GM12878 (cell line): ENCODE measurements at regions not wholly inside any gene's neighbourhood (a gene's known extent, or its start where the extent isn't known, plus 50 kb on each side); places are given as distances from the start of the nearest gene placed in this dataset.

Experiments
- ASH2L ChIP-seq: fragments of 300-600, 200-600 bp; sonication (generic); IDR thresholded peaks from 2 replicates; pipeline ENCODE4 v1.6.1; 2017; ENCODE audit warnings: low read depth, mild to moderate bottlenecking, borderline replicate concordance
- BCL11A ChIP-seq: IDR thresholded peaks from 2 replicates; pipeline ENCODE4 v1.6.1; 2011; ENCODE audit warnings: low read depth, low read length
- BHLHE40 ChIP-seq, 2 experiments: fragments of 450-650 bp in 1 of 2; IDR thresholded peaks; 2 replicates each; pipeline ENCODE4 v1.6.1; 2011 to 2017; ENCODE audit warnings: low read depth in 2 of 2, borderline replicate concordance in 1 of 2, improper control_type of control experiment in 1 of 2, low read length in 1 of 2, mild to moderate bottlenecking in 1 of 2
- BMI1 ChIP-seq: fragments of 450-650 bp; IDR thresholded peaks from 2 replicates; pipeline ENCODE4 v1.6.1; 2016; ENCODE audit warnings: mild to moderate bottlenecking, moderate library complexity, borderline replicate concordance
- CBX5 ChIP-seq: sonication (generic); IDR thresholded peaks from 2 replicates; pipeline ENCODE4 v1.6.1; 2016; ENCODE audit warnings: low read depth, moderate library complexity, mild to moderate bottlenecking, inconsistent platforms
- CHD1 ChIP-seq: IDR thresholded peaks from 2 replicates; pipeline ENCODE4 v1.6.1; 2012; ENCODE audit warnings: low read depth, low read length, improper control_type of control experiment
- CREB1 ChIP-seq: IDR thresholded peaks from 2 replicates; pipeline ENCODE4 v1.6.1; 2012; ENCODE audit warnings: low read depth, mild to moderate bottlenecking, inconsistent platforms
- CREM ChIP-seq: IDR thresholded peaks from 2 replicates; pipeline ENCODE4 v1.6.1; 2014; ENCODE audit warnings: antibody characterized with exemption, low read depth
- GABPA ChIP-seq: IDR thresholded peaks from 2 replicates; pipeline ENCODE4 v1.6.1; 2014; ENCODE audit warnings: antibody characterized with exemption, low read depth, mild to moderate bottlenecking, inconsistent platforms
- JUNB ChIP-seq: IDR thresholded peaks from 2 replicates; pipeline ENCODE4 v1.6.1; 2016; ENCODE audit warnings: antibody characterized with exemption, mild to moderate bottlenecking
- KAT2A ChIP-seq: conservative IDR thresholded peaks from 2 replicates; pipeline ENCODE4 v1.6.1; 2011; ENCODE audit warnings: low read depth, low read length; ENCODE audit not compliant: control insufficient read depth
- NFIC ChIP-seq: IDR thresholded peaks from 2 replicates; pipeline ENCODE4 v1.6.1; 2012; ENCODE audit warnings: low read depth, mild to moderate bottlenecking, inconsistent platforms, low read length, moderate library complexity
- NFYB ChIP-seq: IDR thresholded peaks from 2 replicates; pipeline ENCODE4 v1.6.1; 2011; ENCODE audit warnings: low read depth, mild to moderate bottlenecking, low read length, improper control_type of control experiment, moderate library complexity; ENCODE audit not compliant: insufficient read depth
- PAX8 ChIP-seq: fragments of 450-650 bp; IDR thresholded peaks from 2 replicates; pipeline ENCODE4 v1.6.1; 2017; ENCODE audit warnings: mild to moderate bottlenecking, moderate library complexity
- PBX3 ChIP-seq: IDR thresholded peaks from 2 replicates; pipeline ENCODE4 v1.6.1; 2011; ENCODE audit warnings: mild to moderate bottlenecking, low read depth, low read length, moderate library complexity; ENCODE audit not compliant: insufficient replicate concordance
- POLR2A ChIP-seq: IDR thresholded peaks from 2 replicates; pipeline ENCODE4 v1.6.1; 2011; ENCODE audit warnings: low read depth, mild to moderate bottlenecking, low read length
- RBBP5 ChIP-seq: fragments of 200-600 bp; sonication (generic); conservative IDR thresholded peaks from 2 replicates; pipeline ENCODE4 v1.6.1; 2016
- SIN3A ChIP-seq: IDR thresholded peaks from 2 replicates; pipeline ENCODE4 v1.6.1; 2012; ENCODE audit warnings: low read depth, low read length, improper control_type of control experiment
- SMC3 ChIP-seq: IDR thresholded peaks from 2 replicates; pipeline ENCODE4 v1.6.1; 2011; ENCODE audit warnings: low read length, improper control_type of control experiment, borderline replicate concordance
- TBL1XR1 ChIP-seq: IDR thresholded peaks from 2 replicates; pipeline ENCODE4 v1.6.1; 2012; ENCODE audit warnings: low read depth, low read length, improper control_type of control experiment
- TCF12 ChIP-seq: IDR thresholded peaks from 2 replicates; pipeline ENCODE4 v1.6.1; 2011; ENCODE audit warnings: low read depth, mild to moderate bottlenecking, low read length
- ZBTB4 ChIP-seq: fragments of 450-650 bp; formaldehyde crosslinking; IDR thresholded peaks from 2 replicates; pipeline ENCODE4 v1.4.0; 2022; ENCODE audit warnings: mild to moderate bottlenecking, moderate library complexity
- ZNF24 ChIP-seq: fragments of 450-650 bp; IDR thresholded peaks from 2 replicates; pipeline ENCODE4 v1.6.1; 2017; ENCODE audit warnings: antibody characterized with exemption, mild to moderate bottlenecking
- ZNF274 ChIP-seq: IDR thresholded peaks from one replicate; pipeline ENCODE4 v1.8.0; 2011; ENCODE audit not compliant: insufficient read length, insufficient read depth
- ZZZ3 ChIP-seq: IDR thresholded peaks from 2 replicates; pipeline ENCODE4 v1.6.1; 2011; ENCODE audit warnings: low read depth; ENCODE audit not compliant: control insufficient read depth, insufficient read length
- TF ChIP-seq, protein P1 (sequence below): fragments of 450-650 bp; IDR thresholded peaks from 2 replicates; pipeline ENCODE4 v1.6.1; 2018; ENCODE audit warnings: mild to moderate bottlenecking, low read depth, moderate library complexity; ENCODE audit not compliant: partially characterized antibody

- TF ChIP-seq ZNF274 (no peak), TBL1XR1 (peak; percentile 99), GABPA (peak; percentile 66; the same call in 1 of the 2 replicates), SMC3 (no peak; the same call in 1 of the 2 replicates), SIN3A (no peak), ZZZ3 (no peak), RBBP5 (no peak), ZBTB4 (CRISPR knock-in tag) (no peak), CREM (peak; percentile 95), NFYB (no peak), ASH2L (0 out of 2 replicates have a peak, but pooled peaks have one; percentile 71), PAX8 (no peak), CREB1 (peak; percentile 89), BMI1 (peak; percentile 67; the same call in 1 of the 2 replicates), BCL11A (peak; percentile 97), CHD1 (no peak), JUNB (peak; percentile 81), POLR2A (no peak), PBX3 (no peak), KAT2A (no peak), CBX5 (peak; percentile 87; the same call in 1 of the 2 replicates), TCF12 (peak; percentile 99), ZNF24 (no peak), NFIC (peak; percentile 100), BHLHE40 (IDR thresholded peaks at IDR 0.05; ENCODE audit: borderline replicate concordance in 1 of 2, low read depth in 2 of 2, low read length in 1 of 2) (peak; percentile 69 to 76; a peak in 3 of 4 replicates)
- TF ChIP-seq, protein P1, sequence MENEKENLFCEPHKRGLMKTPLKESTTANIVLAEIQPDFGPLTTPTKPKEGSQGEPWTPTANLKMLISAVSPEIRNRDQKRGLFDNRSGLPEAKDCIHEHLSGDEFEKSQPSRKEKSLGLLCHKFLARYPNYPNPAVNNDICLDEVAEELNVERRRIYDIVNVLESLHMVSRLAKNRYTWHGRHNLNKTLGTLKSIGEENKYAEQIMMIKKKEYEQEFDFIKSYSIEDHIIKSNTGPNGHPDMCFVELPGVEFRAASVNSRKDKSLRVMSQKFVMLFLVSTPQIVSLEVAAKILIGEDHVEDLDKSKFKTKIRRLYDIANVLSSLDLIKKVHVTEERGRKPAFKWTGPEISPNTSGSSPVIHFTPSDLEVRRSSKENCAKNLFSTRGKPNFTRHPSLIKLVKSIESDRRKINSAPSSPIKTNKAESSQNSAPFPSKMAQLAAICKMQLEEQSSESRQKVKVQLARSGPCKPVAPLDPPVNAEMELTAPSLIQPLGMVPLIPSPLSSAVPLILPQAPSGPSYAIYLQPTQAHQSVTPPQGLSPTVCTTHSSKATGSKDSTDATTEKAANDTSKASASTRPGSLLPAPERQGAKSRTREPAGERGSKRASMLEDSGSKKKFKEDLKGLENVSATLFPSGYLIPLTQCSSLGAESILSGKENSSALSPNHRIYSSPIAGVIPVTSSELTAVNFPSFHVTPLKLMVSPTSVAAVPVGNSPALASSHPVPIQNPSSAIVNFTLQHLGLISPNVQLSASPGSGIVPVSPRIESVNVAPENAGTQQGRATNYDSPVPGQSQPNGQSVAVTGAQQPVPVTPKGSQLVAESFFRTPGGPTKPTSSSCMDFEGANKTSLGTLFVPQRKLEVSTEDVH: peak; percentile 39
These were observed 166.1 kb upstream of the EEA1 start (continued) for GRCh38 chr12:93094988-93095737.
